SU-DHL-6 (cell line): ENCODE measurements at regions not wholly inside any gene's neighbourhood (a gene's known extent, or its start where the extent isn't known, plus 50 kb on each side); places are given as distances from the start of the nearest gene placed in this dataset.

Source experiments
- H2AFZ ChIP-seq: fragments of 200-600 bp; sonication (generic); 2 replicates; pipeline ENCODE4 v1.6.1; 2014; ENCODE audit warnings: low read depth, mild to moderate bottlenecking, moderate library complexity, mixed read lengths, antibody characterized with exemption, low read length; ENCODE audit not compliant: severe bottlenecking
- H3F3A ChIP-seq: fragments of 200-600 bp; shearing (Covaris generic); 2 replicates; pipeline ENCODE4 v1.6.0; 2016; ENCODE audit warnings: antibody characterized with exemption, mild to moderate bottlenecking; ENCODE audit not compliant: insufficient read depth
- H3K27ac ChIP-seq: fragments of 200-600 bp; sonication (generic); 2 replicates; pipeline ENCODE4 v1.5.1; 2016; ENCODE audit warnings: low read depth, mild to moderate bottlenecking, low read length, moderate library complexity, mixed read lengths
- H3K27me3 ChIP-seq: fragments of 200-600 bp; sonication (generic), shearing (Covaris generic); 2 replicates; pipeline ENCODE4 v1.6.0; 2014; ENCODE audit warnings: mild to moderate bottlenecking, low read length
- H3K36me3 ChIP-seq: fragments of 200-600 bp; sonication (generic); 2 replicates; pipeline ENCODE4 v1.6.1; 2014; ENCODE audit warnings: mild to moderate bottlenecking, low read length, mixed read lengths
- H3K4me2 ChIP-seq: fragments of 300-600, 200-600 bp; shearing (Covaris generic), sonication (generic); 2 replicates; pipeline ENCODE4 v1.6.0; 2014; ENCODE audit warnings: low read length, low read depth, mild to moderate bottlenecking; ENCODE audit not compliant: poor library complexity, severe bottlenecking
- H3K4me3 ChIP-seq: fragments of 200-600 bp; sonication (generic); 2 replicates; pipeline ENCODE4 v1.5.1; 2014; ENCODE audit warnings: antibody characterized with exemption, low read length, mild to moderate bottlenecking, mixed read lengths; ENCODE audit not compliant: insufficient read depth, poor library complexity, severe bottlenecking
- H3K79me2 ChIP-seq: fragments of 200-600 bp; sonication (generic); 2 replicates; pipeline ENCODE4 v1.6.1; 2014; ENCODE audit warnings: mild to moderate bottlenecking, low read length, moderate library complexity; ENCODE audit not compliant: insufficient read depth
- H3K9ac ChIP-seq: fragments of 200-600 bp; sonication (generic); 2 replicates; pipeline ENCODE4 v1.7.0; 2014; ENCODE audit warnings: mild to moderate bottlenecking, low read length
- H3K9me2 ChIP-seq: fragments of 200-600 bp; sonication (generic); replicated peaks from 2 replicates; pipeline ENCODE4 v1.6.1; 2014; ENCODE audit warnings: low read length; ENCODE audit not compliant: insufficient read depth
- H3K9me3 ChIP-seq: fragments of 200-600 bp; sonication (generic); 2 replicates; pipeline ENCODE4 v1.6.1; 2014; ENCODE audit warnings: low read length, mixed read lengths; ENCODE audit not compliant: insufficient read depth
- H4K20me1 ChIP-seq: fragments of 200-600 bp; sonication (generic); 2 replicates; pipeline ENCODE4 v1.6.1; 2014; ENCODE audit warnings: low read depth, mild to moderate bottlenecking, antibody characterized with exemption, low read length, moderate library complexity, mixed read lengths
- EZH2phosphoT487 ChIP-seq: fragments of 200-600 bp; sonication (generic), shearing (Covaris generic); conservative IDR thresholded peaks from 2 replicates; pipeline ENCODE4 v1.6.1; 2018; ENCODE audit warnings: mild to moderate bottlenecking, antibody characterized with exemption, low read length, moderate library complexity, mixed read lengths
- TF ChIP-seq, protein P1 (sequence below): fragments of 200-600 bp; sonication (generic); IDR thresholded peaks from one replicate; pipeline ENCODE4 v1.5.1; 2017; ENCODE audit warnings: antibody characterized with exemption, mild to moderate bottlenecking, low read length, moderate library complexity; ENCODE audit not compliant: insufficient read depth, poor library complexity, severe bottlenecking

- Histone ChIP-seq H3K27me3 (no peaks in the 10 kb centered on the region), H3K9me3 (no peaks in the 10 kb centered on the region), H3K4me2 (no peak overlapping the region), H3K36me3 (no peaks in the 10 kb centered on the region), H3K27ac (no peak overlapping the region), H4K20me1 (no peaks in the 10 kb centered on the region), H2AFZ (no peak overlapping the region), H3K79me2 (no peaks in the 10 kb centered on the region), H3K9me2 (no peaks in the 10 kb centered on the region), H3F3A (no peaks in the 10 kb centered on the region), H3K9ac (no peak overlapping the region), H3K4me3 (no peak overlapping the region)
- TF ChIP-seq, protein P1, sequence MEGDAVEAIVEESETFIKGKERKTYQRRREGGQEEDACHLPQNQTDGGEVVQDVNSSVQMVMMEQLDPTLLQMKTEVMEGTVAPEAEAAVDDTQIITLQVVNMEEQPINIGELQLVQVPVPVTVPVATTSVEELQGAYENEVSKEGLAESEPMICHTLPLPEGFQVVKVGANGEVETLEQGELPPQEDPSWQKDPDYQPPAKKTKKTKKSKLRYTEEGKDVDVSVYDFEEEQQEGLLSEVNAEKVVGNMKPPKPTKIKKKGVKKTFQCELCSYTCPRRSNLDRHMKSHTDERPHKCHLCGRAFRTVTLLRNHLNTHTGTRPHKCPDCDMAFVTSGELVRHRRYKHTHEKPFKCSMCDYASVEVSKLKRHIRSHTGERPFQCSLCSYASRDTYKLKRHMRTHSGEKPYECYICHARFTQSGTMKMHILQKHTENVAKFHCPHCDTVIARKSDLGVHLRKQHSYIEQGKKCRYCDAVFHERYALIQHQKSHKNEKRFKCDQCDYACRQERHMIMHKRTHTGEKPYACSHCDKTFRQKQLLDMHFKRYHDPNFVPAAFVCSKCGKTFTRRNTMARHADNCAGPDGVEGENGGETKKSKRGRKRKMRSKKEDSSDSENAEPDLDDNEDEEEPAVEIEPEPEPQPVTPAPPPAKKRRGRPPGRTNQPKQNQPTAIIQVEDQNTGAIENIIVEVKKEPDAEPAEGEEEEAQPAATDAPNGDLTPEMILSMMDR: no peak
- no peak for TF ChIP-seq EZH2phosphoT487
These were observed 1013.6 kb downstream of the CDH9 start for GRCh38 chr5:26024774-26025173.

- no peaks in the 10 kb centered on the region for H3K9me3 ChIP-seq
- no peak overlapping the region for H3K4me3 ChIP-seq
- no peaks in the 10 kb centered on the region for H3K36me3 ChIP-seq
- H3F3A ChIP-seq: no peaks in the 10 kb centered on the region
- no peaks in the 10 kb centered on the region for H3K79me2 ChIP-seq
- no peaks in the 10 kb centered on the region for H3K9me2 ChIP-seq
- no peak overlapping the region for H3K9ac ChIP-seq
- H3K27me3 ChIP-seq: no peaks in the 10 kb centered on the region
- H3K4me2 ChIP-seq: no peak overlapping the region
- peak overlapping the region; percentile 90 for H2AFZ ChIP-seq
- no peak for TF ChIP-seq EZH2phosphoT487
- TF ChIP-seq, protein P1: no peak
- no peak overlapping the region for H3K27ac ChIP-seq
- no peaks in the 10 kb centered on the region for H4K20me1 ChIP-seq
These were observed 1015.0 kb downstream of the CDH9 start for GRCh38 chr5:26023361-26023760.

- Histone ChIP-seq H3K4me3 (no peak overlapping the region), H3K9me2 (no peaks in the 10 kb centered on the region), H3K4me2 (no peak overlapping the region), H3K27me3 (no peaks in the 10 kb centered on the region), H4K20me1 (no peaks in the 10 kb centered on the region), H3K79me2 (no peaks in the 10 kb centered on the region), H3K9me3 (peaks cover 5% of the 10 kb centered on the region; the same call in 1 of the 2 replicates), H3K9ac (no peak overlapping the region), H3K36me3 (no peaks in the 10 kb centered on the region), H2AFZ (no peak overlapping the region), H3K27ac (no peak overlapping the region), H3F3A (no peaks in the 10 kb centered on the region)
- TF ChIP-seq, protein P1: no peak
- no peak for TF ChIP-seq EZH2phosphoT487
These were observed 1024.2 kb downstream of the CDH9 start for GRCh38 chr5:26014206-26014605.
